NCI-H748 treated with DMSO at 0.1 percent for 48 hours (cell line): ENCODE measurements at regions not wholly inside any gene's neighbourhood (a gene's known extent, or its start where the extent isn't known, plus 50 kb on each side); places are given as distances from the start of the nearest gene placed in this dataset.
"Not testable (repeated sequence)": the region's sequence is repeated elsewhere in the genome, so short reads cannot be mapped to it uniquely, and the experiment has no call there.

ENCODE experiments used
- DNase-seq: peaks from one replicate; lab custom pipeline; 2025; lab: John Stamatoyannopoulos, UW

DNA sequence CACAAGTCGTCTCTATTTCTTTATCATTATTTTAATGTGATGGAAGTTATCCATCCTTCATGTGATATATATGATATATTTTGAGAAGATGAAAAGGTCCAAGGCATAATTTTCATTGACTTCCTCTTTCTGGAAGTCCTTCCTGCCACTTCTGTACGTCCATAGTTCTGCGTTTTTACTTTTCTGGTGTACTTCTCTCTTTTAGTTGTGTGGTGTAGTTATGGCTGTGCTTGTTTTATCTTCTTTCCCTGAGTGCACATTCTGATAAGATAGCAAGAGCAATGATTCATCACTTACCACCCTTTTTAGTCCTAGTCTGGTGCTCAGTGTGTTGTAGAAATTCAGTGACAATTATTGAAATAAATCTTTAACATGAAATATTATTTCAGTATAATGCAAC lies 231.3 kb upstream of the FERD3L start:
- no peak for DNase-seq

DNA sequence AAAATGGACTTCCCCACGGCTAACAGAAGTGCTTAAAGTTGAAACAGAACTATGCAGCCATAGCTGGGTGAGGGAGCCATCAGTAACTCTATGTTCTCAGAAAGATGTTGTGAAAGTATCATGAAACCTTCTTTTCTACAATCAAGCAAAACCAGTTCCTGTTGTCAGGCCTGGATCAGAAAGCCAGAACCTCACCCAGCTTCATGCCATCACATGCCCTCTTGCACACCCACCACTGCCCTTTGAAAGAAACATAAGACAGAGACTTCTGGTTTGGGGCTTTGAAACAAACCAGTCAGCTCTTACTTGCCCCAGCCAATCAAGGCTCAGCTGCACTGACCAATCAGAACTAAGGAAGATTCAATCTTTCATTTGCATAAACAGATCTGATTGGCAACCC lies 230.8 kb upstream of the FERD3L start:
- DNase-seq = no peak

DNA sequence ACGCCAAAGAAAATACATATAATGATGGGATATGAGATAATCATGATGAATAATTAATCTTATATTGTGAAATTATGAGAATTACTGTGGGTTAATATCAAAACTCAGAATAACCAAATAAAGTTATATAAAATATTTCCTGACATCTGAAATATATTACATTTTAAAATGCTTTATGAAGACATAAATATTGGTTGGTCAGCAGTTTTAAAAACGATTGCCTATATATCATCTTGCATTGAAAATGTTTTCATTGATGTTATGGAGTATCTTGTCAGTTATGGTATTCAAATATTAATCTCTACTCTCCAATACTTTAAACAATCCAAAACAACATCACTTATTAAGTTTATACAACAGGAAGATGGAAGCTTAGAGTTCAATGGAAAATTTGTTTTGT lies 228.1 kb upstream of the FERD3L start:
- no peak for DNase-seq

DNA sequence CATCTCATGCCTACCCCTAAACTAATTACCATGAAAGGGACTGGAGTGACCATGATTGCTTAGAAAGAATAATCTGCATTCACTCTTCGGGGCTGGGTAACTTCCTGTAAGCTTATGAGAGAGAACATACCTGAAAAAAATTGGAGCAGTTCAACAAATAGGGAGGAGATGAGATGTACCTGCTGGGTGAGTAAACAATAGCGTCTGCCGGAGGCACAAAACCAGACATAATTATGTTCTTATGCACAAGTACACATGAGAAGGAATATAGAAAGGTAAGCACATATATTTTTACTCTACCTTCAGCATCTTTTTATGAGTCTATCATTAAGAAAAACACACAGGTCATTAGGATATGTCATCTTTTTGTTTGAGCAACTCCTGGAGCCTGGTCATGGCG lies 224.6 kb upstream of the FERD3L start:
- peak; percentile 98 for DNase-seq

DNA sequence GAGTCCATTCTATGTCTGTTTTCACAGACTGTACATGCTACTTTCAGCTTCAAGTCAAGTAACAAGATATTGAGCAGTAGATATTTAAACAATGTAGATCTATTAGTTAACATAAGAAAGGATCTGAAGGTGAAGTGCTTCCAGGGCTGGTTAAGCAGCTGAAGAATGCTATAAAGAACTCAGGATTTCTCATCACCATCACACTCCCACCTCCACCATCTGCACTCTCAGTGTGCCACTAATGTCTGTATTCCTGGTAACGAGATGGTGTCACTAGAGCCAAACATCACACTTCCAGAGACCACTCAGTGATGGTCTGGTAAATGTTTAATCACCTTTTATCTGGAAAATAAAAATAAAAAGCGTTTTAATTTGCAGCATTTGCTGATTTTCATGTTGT lies 224.0 kb upstream of the FERD3L start:
- no peak for DNase-seq

DNA sequence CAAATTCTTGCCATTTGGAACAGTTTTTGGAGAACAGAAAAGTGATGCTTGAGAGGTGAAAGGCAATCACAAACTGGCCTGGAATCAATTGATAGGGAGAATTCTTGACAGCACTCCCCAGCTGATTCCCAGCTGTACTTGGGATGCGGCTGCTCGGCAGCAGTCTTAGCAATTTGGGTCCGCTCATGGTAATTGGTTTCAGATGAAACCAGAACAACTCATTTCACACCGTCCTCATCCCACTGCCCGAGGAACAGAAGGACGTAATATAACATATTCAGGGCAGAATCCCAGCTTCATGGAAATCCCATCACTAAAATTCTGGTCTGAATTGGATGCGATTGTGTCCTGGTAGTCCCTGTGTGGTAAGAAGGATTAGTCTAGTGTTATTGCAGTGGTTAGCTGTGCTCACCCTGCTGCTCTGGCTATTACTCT lies 223.3 kb upstream of the FERD3L start:
- no peak for DNase-seq

DNA sequence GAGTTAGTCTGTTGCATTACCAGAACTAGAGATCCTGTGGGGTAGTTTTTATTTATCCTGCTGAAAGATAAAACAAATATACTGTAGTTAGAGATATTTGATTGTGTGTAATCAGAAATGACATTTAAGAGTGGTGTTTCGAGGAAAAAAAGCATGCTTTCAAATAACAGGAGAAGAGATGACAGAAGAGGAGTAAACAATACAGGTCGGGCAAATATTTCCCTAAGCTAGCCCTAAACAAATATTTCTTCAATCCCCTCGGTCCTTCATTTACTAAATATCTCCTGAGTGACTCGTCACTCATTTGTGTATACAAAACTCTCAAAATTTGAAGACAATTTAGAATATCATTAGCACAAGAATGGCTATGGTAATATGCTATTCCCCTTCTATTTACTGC lies 219.7 kb upstream of the FERD3L start:
- DNase-seq = no peak

DNA sequence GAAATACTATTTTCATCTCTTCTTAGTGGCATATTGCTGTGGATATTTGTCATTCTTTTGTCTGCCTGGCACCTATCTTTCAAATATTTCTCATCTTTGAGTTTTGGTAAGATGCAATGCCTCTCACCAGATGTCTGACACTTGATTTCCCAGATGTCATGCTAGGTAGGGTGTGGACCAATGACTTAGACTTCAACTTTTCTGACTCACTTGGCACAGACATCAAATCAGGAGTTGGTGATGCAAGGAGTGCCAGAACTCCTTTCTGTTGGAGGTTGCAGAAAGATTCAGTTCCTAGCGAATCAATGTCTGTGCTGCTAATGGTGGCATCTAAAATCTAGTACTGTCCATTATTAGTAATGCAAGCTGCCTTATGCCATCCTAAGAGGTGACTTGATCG lies 216.9 kb upstream of the FERD3L start:
- DNase-seq = no peak

DNA sequence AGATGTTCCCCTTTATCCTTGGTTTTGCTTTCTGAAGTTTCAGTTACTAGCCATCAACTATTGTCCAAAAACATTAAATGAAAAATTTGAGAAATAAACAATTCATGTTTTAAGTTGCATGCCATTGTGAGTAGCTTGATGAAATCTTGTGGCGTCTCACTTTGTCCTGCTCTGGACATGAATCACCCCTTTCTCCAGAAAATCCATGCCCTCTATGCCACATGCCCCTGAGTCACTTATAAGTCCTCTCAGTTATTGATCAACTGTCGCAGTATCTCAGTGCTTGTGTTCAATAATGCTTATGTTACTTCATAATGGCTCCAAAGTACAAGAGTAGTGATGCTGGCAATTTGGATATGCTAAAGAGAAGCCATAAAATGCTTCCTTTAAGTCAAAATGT lies 208.0 kb upstream of the FERD3L start:
- DNase-seq = no peak

DNA sequence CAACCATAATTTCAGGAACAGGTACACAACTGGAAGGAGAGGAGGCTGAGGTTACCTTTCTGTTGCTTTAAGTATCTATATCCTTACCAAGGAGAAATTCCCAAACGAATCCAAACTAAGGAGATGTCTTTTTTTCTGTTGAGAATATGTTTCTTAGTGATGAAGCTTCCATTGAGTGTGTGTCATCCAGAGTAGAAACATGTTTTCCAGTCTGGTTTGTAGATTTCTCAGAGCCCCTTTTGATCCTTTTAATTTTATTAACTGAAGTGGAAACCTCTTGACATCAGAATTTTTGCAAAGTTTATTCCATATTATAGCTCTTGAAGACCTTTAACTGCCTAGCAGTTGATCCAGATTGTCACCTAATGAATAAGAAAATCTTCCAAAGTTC lies 207.1 kb upstream of the FERD3L start:
- no peak for DNase-seq

DNA sequence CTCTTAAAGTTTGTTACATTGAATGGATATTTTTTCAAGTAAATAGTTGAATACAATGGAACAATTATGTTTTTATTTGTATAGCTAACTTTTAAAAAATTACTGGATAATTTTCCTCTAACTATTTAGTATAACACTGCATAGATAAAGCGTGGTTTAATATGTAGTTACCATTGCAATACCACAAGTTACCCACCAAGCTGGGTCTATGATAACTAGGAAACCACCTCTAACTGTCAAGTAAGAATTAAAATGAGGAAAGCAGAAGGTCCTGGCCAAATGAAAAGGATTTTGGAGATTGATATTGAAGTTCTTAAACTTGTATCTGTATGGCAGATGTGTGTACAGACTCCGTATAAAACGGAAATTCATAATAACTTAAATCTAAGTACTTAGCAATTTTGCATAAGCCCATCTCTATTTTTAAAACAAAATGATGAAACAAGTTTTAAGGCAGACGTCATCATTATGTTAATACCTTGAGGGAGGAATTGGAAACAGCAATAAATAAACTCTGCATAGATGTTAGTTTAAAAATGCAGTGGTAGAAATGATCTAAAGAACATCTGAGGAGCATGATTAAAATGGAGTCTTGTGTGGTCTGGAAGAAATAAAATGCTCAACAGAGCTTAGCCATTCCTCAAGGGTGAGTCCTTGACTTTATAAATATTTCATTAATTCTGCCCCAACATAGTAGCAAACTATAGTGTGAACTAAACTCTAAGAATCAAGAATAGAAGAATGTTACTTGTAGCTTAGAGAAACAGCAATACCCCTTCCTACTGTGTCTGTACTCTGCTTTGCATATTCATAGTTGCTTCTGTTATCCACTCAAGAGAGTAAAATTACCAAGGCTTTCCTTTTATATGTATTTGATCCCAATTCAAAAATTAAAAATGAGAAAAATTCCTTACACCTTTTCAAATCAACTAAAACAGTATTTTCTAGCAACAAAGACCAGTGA lies 206.4 kb upstream of the FERD3L start:
- DNase-seq = no peak

DNA sequence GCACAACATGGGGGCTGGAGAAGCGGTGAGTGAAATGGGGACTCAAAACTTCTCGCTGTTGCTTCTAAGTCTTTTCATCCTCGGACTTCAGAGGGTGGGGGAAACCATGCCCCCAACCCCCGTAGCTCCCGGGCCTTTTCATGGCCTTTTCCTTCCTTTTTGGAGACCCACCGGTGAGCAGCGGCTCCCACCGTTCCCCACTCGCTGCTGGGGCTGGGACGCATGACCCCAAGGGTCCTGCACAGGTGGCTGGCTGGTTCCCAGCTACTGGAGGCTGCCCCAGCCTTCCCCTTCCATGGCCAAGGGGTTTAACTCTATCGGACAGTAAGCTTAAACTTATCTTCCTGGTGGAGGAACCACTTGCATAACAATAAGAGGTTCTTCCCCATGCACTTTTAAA lies 194.3 kb upstream of the FERD3L start:
- DNase-seq = no peak

DNA sequence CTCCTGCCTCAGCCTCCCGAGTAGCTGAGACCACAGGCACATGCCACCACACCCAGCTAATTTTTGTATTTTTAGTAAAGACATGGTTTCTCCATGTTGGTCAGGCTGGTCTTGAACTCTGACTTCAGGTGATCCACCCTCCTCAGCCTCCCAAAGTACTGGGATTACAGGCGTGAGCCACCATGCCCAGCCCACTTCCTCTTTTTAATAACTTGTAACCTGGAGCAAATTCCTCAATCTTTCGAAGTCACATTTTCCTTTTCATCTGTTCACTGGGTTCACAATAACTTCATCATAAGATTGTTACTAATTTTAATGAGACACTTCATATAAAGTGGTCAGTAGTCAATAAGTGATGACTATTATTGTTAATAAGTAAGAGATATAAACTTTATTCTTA lies 193.3 kb upstream of the FERD3L start:
- DNase-seq = not testable (repeated sequence)

DNA sequence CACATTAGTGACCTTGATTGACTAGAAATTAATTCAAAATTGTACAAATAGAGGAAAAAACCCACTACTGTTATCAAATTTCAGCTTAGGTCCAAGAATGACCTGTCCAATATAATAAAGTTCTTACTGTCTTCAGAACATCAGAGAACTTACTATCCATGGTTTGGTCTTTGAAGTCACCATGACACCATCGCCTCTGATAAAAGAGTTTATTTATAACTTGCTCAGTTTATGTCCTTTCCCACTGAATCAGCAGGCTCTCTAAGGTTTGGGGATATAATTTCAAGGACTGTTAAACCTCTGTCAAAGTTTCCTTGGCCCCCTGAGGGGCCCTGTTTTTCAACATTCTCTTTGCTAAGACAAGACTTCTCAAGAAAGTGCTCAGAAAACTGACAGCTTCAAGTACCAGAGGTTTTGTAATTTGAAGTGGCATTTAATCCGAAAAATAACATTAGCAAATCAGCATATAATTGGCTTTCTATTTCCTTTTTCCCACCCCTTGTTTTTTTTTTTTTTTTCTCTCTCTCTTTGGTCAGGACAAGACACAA lies 191.7 kb upstream of the FERD3L start:
- DNase-seq = no peak

DNA sequence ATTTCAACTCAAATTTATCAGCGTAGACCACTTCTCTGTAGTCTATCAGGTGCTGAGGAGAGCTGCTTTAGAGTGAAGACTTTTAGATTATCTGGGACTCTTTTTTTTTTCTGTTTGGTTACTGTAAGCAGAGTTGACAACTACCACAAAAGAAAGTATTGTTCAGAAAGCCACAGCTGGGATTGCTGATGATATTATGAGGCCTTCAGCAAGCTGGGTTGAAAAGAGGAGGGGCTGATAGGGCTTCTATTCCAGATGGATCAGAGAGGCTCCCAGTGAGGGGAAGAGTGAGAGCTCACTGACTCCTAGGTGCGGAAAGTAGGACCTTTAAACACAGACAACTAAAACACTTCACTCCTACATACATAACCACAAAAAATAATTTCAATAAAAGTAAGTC lies 188.5 kb upstream of the FERD3L start:
- no peak for DNase-seq

DNA sequence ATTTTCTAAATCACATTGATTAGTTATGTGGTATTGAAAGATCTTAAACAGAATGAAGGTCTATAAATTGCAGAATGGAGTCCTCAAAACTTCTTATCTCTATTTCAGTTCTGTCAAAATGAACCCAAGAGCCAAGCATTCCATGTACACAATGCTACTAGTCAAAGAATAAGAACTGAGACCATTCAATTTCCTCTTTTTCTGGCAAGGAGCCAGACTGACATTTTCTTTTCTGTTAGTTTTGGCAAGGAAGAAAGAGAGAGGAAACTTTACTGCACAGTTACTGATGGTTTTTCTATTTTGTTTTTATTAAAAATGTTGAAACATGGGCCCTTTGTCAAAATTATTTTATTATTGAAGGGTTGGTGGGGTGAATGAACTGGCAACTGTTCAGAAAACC lies 181.8 kb upstream of the FERD3L start:
- DNase-seq = no peak

DNA sequence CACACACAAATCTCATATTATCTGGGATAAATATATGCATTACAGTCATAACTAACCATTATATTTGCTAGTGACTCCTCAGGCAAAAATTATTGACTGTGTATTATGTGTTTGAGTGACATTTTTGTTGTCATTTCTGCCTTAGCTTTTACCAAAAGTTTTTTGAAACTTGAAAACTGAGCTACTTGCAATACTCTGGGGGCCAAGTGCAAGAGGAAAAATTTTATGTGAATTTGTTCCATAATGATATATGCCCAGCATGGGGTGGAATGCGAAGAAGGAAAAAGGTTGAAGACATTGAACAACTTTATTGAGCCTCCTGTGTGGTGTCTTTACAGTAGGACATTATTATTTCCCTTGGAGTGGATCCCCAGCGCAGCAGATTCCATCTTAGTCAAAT lies 176.8 kb upstream of the FERD3L start:
- DNase-seq = no peak

DNA sequence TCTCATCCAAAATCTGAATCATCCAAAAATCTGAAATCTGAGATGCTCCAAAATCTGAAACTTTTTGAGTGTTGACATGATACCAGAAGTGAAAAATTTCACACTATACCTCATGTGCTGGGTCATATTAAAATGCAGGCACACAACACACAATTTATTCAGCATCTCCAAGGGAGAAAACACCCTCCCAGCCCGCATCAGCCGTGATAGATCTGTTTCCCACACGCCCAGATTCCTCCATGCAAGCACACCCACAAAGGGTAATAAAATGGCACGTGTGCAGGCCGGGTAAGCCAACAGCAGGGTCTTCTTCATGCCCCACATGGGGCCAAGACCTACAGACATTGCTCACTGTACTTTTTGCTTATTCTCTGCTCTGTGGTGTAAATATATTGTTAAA lies 173.1 kb upstream of the FERD3L start:
- DNase-seq = no peak

DNA sequence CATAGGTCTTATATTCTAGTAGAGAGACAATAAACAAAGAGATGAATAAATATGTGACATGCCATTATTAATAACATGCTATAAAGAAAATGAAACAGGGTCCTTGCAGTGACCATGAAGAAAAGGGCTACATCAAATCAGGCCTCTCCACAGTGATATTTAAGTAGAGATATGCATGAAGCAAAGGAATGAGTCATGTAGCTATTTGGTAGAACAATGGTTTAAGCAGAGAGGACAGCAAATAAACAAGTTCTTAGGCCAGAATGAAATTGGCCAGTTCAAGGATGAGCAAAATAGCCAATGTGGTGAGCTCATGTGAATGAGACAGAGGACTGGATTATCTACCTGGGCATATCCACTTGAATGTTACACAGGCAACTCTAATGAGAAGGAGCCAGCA lies 172.2 kb upstream of the FERD3L start:
- no peak for DNase-seq

DNA sequence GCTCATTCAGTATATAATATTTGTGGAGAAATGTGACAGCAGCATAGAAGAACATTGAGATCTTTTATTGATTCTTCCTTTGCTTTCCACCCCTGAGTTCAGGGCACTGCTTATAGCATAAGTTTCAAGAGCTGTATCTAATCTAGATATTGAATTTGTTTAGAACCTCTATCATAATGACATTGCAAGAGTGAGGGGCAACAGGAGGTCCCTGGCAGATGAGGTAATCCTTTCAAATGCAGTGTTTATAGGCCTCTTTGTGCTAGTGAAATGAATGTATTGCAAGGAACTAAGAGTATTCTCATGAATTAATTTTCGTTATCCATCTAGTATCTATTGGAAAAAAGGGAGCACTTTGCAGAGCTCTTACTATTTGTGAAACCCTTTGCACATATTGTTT lies 167.2 kb upstream of the FERD3L start:
- no peak for DNase-seq

DNA sequence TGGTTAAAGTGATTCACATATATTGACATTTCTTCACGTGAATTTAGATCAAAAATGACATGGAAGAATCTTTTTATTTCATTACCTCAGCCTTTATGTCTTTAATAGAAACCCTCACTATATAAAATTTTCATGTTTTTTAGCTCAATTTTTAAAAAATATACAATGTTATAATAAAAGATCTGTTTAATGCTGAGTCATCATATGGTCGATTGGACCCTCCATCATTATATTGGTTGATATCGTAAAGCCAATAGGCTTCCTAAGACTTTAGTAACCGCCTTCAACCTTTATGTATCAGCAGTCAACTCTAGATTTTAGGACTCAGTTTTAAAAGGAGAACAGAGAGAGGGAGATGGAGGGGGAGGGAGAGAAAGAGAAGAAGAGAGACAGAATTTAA lies 162.3 kb upstream of the FERD3L start:
- no peak for DNase-seq

DNA sequence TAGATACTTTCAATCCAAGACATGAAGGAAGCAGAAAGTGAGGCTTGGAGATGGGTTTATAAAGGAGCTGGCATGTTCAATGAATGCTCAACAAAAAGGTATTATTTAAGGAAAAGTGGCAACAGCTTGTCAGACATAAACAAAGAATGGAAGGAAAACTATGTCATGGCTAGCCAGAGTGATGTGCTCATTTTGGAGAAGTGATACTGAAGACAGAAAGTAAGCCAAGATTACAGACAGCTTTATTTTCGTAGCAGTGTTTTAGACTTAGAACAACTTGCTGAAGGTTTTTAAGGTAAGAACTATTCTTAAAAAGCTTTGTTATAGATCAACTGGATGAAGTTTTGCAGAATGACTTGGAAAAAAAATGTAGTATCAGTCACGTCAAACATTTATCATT lies 160.5 kb upstream of the FERD3L start:
- DNase-seq = no peak

DNA sequence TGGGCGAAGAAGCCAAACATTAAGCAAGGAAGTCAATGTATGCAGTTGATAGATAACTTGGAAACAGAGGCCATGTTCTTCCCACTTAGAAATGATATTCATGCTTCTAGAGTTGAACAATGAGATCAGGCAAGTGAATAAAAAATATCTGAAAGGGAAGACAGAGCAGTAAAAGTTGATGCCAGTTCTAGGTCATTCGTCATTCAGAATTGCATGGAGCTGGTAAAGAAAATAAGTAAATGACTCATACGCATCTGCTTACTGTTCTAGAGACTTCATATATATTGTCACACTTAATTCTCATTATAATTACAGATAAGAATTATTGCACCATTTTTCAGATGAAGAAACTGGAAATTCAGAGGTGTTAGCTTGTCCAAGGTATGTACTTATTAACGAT lies 158.9 kb upstream of the FERD3L start:
- DNase-seq = no peak

DNA sequence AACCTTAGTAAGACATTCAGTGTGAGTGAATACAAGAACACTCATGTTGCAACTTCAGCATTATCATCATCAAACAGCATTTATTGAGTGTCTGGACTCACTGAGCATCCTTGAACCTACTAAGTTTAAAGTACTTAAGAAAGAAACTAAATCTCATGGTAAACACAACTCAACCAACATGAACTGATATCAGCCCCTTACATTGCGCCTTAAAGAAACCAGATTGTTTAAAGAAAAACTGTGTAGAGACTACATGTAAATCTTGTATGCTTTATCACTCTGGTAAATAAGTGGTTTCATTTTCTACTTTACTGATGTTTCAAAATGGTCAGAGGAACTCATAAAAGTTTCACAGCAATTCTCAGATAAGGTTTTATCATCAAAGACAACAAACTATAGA lies 157.5 kb upstream of the FERD3L start:
- no peak for DNase-seq
